SK-N-MC (cell line): ENCODE measurements at regions not wholly inside any gene's neighbourhood (a gene's known extent, or its start where the extent isn't known, plus 50 kb on each side); places are given as distances from the start of the nearest gene placed in this dataset.

ENCODE experiments used
- DNase-seq: peaks from one replicate; pipeline ENCODE4 v3.0.0-alpha.2; 2011; ENCODE audit warnings: low read depth, low spot score
- H3K27ac ChIP-seq: fragments of 200-600 bp; sonication (generic); 2 replicates; pipeline ENCODE4 v1.5.1; 2016; ENCODE audit warnings: mixed run types
- H3K36me3 ChIP-seq: fragments of 200-600 bp; sonication (generic); 2 replicates; pipeline ENCODE4 v1.6.1; 2017; ENCODE audit warnings: antibody characterized with exemption, low read length, mixed read lengths; ENCODE audit not compliant: insufficient read depth
- H3K4me3 ChIP-seq: fragments of 200-600 bp; sonication (generic); 2 replicates; pipeline ENCODE4 v1.5.1; 2016
- H3K9ac ChIP-seq: fragments of 200-600 bp; sonication (generic); 2 replicates; pipeline ENCODE4 v1.8.0; 2017; ENCODE audit warnings: mixed run types, mixed read lengths; ENCODE audit not compliant: insufficient read length
- H3K9me3 ChIP-seq: fragments of 200-600 bp; sonication (generic); 2 replicates; pipeline ENCODE4 v1.6.1; 2017; ENCODE audit warnings: low read depth, mild to moderate bottlenecking, antibody characterized with exemption, low read length, moderate library complexity, mixed read lengths
- EZH2 ChIP-seq: fragments of 200-600 bp; sonication (generic); IDR thresholded peaks from one replicate; pipeline ENCODE4 v1.6.1; 2017; ENCODE audit warnings: antibody characterized with exemption
- FOXP2 ChIP-seq: optimal IDR thresholded peaks from 2 replicates; pipeline ENCODE3; 2011; ENCODE audit warnings: mild to moderate bottlenecking, moderate library complexity; ENCODE audit not compliant: insufficient read depth; ENCODE audit errors: extremely low read length, control extremely low read depth
- POLR2AphosphoS5 ChIP-seq: IDR thresholded peaks from 2 replicates; pipeline ENCODE4 v1.6.1; 2012; ENCODE audit warnings: mild to moderate bottlenecking, low read depth, low read length, borderline replicate concordance

- Histone ChIP-seq H3K4me3 (no peak overlapping the region), H3K9me3 (no peaks in the 10 kb centered on the region), H3K9ac (no peak overlapping the region), H3K36me3 (no peaks in the 10 kb centered on the region), H3K27ac (no peak overlapping the region)
- DNase-seq, result no peak
- TF ChIP-seq POLR2AphosphoS5, result no peak
- TF ChIP-seq EZH2, result no peak
- no peak for TF ChIP-seq FOXP2
These were observed 432.6 kb upstream of the CDH4 start for GRCh38 chr20:60819511-60819910.

- H3K9me3 ChIP-seq, result no peaks in the 10 kb centered on the region
- no peak for DNase-seq
- H3K36me3 ChIP-seq, result no peaks in the 10 kb centered on the region
- no peak overlapping the region for H3K9ac ChIP-seq
- H3K4me3 ChIP-seq, result no peak overlapping the region
- no peak overlapping the region for H3K27ac ChIP-seq
- TF ChIP-seq POLR2AphosphoS5 (no peak), EZH2 (no peak), FOXP2 (no peak)
These were observed 431.9 kb upstream of the CDH4 start for GRCh38 chr20:60820149-60820548.

- Histone ChIP-seq H3K9ac (no peak overlapping the region), H3K36me3 (no peaks in the 10 kb centered on the region), H3K27ac (no peak overlapping the region), H3K9me3 (no peaks in the 10 kb centered on the region), H3K4me3 (no peak overlapping the region)
- no peak for DNase-seq
- TF ChIP-seq EZH2 (no peak), POLR2AphosphoS5 (no peak), FOXP2 (no peak)
These were observed 431.1 kb upstream of the CDH4 start for GRCh38 chr20:60820918-60821317.

- no peak for TF ChIP-seq FOXP2
- no peak for TF ChIP-seq EZH2
- no peak for TF ChIP-seq POLR2AphosphoS5
- Histone ChIP-seq H3K9ac (no peak overlapping the region), H3K27ac (no peak overlapping the region), H3K4me3 (no peak overlapping the region), H3K36me3 (no peaks in the 10 kb centered on the region), H3K9me3 (no peaks in the 10 kb centered on the region)
- DNase-seq, result no peak
These were observed 429.1 kb upstream of the CDH4 start for GRCh38 chr20:60822699-60823607.

GRCh38 chr20:60835876-60836275 lies 416.2 kb upstream of the CDH4 start:
- H3K9ac ChIP-seq, result no peak overlapping the region
- DNase-seq, result no peak
- no peak overlapping the region for H3K27ac ChIP-seq
- H3K9me3 ChIP-seq, result no peaks in the 10 kb centered on the region
- no peak overlapping the region for H3K4me3 ChIP-seq
- H3K36me3 ChIP-seq, result no peaks in the 10 kb centered on the region
- TF ChIP-seq EZH2, result no peak
- no peak for TF ChIP-seq POLR2AphosphoS5
- TF ChIP-seq FOXP2, result no peak

- TF ChIP-seq POLR2AphosphoS5, result no peak
- no peak for TF ChIP-seq EZH2
- no peak for TF ChIP-seq FOXP2
- DNase-seq, result no peak
- H3K9ac ChIP-seq, result no peak overlapping the region
- H3K4me3 ChIP-seq, result no peak overlapping the region
- no peaks in the 10 kb centered on the region for H3K9me3 ChIP-seq
- no peak overlapping the region for H3K27ac ChIP-seq
- H3K36me3 ChIP-seq, result no peaks in the 10 kb centered on the region
These were observed 414.8 kb upstream of the CDH4 start for GRCh38 chr20:60837173-60837770.

- Histone ChIP-seq H3K36me3 (no peaks in the 10 kb centered on the region), H3K9ac (no peak overlapping the region), H3K4me3 (no peak overlapping the region), H3K27ac (no peak overlapping the region), H3K9me3 (no peaks in the 10 kb centered on the region)
- TF ChIP-seq EZH2, result no peak
- no peak for TF ChIP-seq POLR2AphosphoS5
- TF ChIP-seq FOXP2, result no peak
- DNase-seq, result no peak
These were observed 413.8 kb upstream of the CDH4 start for GRCh38 chr20:60838297-60838696.

- no peak overlapping the region for H3K27ac ChIP-seq
- DNase-seq, result no peak
- H3K36me3 ChIP-seq, result no peaks in the 10 kb centered on the region
- no peak for TF ChIP-seq EZH2
- no peak for TF ChIP-seq POLR2AphosphoS5
- TF ChIP-seq FOXP2, result no peak
- no peaks in the 10 kb centered on the region for H3K9me3 ChIP-seq
- H3K9ac ChIP-seq, result no peak overlapping the region
- H3K4me3 ChIP-seq, result no peak overlapping the region
These were observed 411.1 kb upstream of the CDH4 start for GRCh38 chr20:60840971-60841370.
